AG09309 (cell line): ENCODE measurements at regions not wholly inside any gene's neighbourhood (a gene's known extent, or its start where the extent isn't known, plus 50 kb on each side); places are given as distances from the start of the nearest gene placed in this dataset.

Source experiments
- DNase-seq: peaks from one replicate; pipeline ENCODE4 v3.0.0-alpha.2; 2010; ENCODE audit warnings: low read depth
- H3K4me3 ChIP-seq: 2 replicates; pipeline ENCODE4 v1.5.1; 2011; ENCODE audit warnings: mild to moderate bottlenecking, low read depth, low read length, moderate library complexity; ENCODE audit not compliant: control insufficient read depth
- CTCF ChIP-seq: IDR thresholded peaks from 2 replicates; pipeline ENCODE4 v1.5.1; 2011; ENCODE audit warnings: mild to moderate bottlenecking, low read depth, low read length, inconsistent platforms; ENCODE audit not compliant: insufficient read depth, control insufficient read depth; ENCODE audit errors: missing control alignments

DNA sequence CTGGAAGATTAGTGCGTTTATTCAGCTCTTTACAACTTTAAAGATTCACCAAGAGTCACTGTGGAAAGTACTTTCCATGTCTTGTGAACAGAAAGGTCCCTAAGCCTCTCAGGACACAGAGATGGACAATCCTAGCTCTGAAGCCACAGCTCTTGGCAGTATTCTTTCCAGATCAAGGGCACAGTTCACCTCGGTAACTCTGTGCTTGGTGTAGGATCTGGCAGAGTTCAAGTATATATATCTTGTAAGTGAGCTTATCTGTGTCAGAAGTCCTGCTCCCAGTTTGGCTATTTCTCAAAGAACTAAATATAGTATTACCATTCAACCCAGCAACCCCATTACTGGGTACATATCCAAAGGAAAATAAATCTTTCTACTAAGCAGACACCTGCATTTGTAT lies 183.7 kb downstream of the CBLN1 start:
- DNase-seq = no peak
- no peak overlapping the region for H3K4me3 ChIP-seq
- no peak for TF ChIP-seq CTCF

DNA sequence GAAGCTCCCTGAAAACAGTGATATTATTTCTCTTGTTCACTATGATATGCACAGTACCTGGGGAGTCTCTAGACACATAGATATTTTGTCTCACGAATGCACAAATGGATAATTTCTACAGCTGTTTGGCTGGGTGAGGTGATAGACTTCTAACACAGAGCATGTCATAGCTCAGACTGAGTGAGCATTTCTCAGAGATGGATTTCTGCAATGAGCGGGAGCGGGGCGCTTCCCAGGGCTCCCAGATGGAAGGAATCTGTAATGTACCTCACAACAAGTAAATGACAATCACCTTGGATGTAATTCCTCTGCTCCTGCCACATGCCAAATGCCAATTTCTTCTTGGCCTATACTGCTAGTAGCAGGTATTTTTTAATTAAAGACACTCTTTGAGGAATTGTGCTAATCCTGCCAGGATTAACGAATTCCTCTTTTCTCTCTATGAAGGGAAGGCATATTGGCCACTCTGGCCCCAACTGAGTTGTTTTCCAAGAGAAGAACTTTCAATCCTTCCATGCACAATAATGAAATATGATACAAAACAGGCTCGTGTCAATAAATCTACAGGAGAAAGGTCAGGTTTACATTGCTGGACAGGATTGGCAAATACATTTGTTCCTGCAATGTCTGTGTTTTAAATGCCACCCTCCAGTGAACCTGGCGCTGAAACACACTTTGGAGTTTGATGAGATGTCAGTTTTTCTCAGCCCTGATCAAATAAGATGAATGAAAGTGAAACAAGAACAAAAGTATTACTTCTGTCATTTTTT lies 185.3 kb downstream of the CBLN1 start:
- DNase-seq = no peak
- no peak for TF ChIP-seq CTCF
- H3K4me3 ChIP-seq = no peak overlapping the region

DNA sequence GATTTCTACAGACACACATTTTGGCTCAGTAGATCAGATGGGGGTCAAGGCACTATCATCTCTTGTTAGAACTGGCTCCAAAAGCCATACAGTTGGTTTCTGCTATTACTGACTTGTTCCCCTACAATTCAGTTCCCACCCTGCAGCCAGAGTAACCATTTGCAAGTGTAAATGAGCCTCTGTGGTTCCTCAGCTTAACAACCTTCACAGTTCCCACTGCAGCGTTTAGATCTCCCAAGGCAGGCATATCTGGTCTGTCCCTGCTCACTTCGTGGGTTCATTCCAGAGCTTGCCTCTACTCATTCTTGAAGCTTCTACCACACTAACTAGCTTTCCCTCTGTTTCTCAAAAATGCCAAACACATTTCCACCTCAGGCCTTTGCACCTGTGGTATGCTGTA lies 186.1 kb downstream of the CBLN1 start:
- DNase-seq = no peak
- H3K4me3 ChIP-seq = no peak overlapping the region
- no peak for TF ChIP-seq CTCF

DNA sequence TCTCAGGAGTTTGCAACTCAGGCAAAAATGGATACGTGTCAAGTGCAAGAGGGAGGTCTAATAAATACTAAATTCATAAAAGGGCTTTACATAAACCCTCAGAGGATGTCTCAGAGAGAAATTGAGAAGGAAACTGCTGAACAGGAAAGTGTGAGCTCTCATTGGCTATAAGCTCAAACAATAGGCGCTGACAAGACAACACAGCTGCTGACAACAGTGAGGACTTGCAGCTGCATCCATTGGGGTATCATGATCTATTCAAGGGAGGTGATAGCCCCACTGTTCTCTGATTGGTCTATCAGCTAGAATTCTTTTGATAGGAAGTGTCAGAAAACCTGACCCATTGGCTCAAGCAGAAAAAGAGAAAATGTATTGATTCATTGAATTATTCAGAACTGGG lies 187.2 kb downstream of the CBLN1 start:
- TF ChIP-seq CTCF = no peak
- DNase-seq = no peak
- no peak overlapping the region for H3K4me3 ChIP-seq

DNA sequence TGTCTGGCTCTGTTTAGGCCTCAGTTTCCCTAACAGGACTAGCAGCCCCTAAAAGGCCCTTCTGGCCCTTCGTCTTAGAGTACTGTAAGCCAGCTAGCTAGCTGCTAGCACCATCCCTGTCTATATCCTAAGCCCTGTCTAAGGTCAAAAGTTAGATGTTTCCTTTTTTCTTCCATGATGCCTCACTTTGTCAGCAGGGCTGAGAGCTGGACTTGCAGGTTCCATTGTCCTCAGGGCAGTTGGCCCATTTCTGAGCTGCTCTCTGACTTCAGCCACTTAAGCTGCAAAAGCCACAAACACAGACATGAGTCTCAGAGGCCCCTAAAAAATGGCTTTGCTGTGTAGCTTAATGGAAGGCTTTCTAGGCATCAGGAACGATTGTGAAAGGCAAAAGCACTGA lies 187.7 kb downstream of the CBLN1 start:
- no peak for DNase-seq
- TF ChIP-seq CTCF = no peak
- no peak overlapping the region for H3K4me3 ChIP-seq

GRCh38 chr16:49092704-49093103 lies 188.9 kb downstream of the CBLN1 start:
- H3K4me3 ChIP-seq = no peak overlapping the region
- TF ChIP-seq CTCF = no peak
- no peak for DNase-seq
